IMR-90 (cell line): ENCODE measurements at regions not wholly inside any gene's neighbourhood (a gene's known extent, or its start where the extent isn't known, plus 50 kb on each side); places are given as distances from the start of the nearest gene placed in this dataset.

Experiments
- CEBPB ChIP-seq: IDR thresholded peaks from 2 replicates; pipeline ENCODE4 v1.6.1; 2012; ENCODE audit warnings: low read depth, low read length, improper control_type of control experiment
- CTCF ChIP-seq: conservative IDR thresholded peaks from 2 replicates; pipeline ENCODE4 v1.5.1; 2012; ENCODE audit warnings: mild to moderate bottlenecking, low read depth, low read length, improper control_type of control experiment
- ELK1 ChIP-seq: fragments of 150-350 bp; IDR thresholded peaks from 2 replicates; pipeline ENCODE4 v1.6.1; 2016; ENCODE audit warnings: low read depth, mild to moderate bottlenecking, low read length, moderate library complexity, borderline replicate concordance
- FOS ChIP-seq: fragments of 150-350 bp; IDR thresholded peaks from 2 replicates; pipeline ENCODE4 v1.6.1; 2016; ENCODE audit warnings: low read depth, low read length
- MAFK ChIP-seq: IDR thresholded peaks from 2 replicates; pipeline ENCODE4 v1.6.1; 2012; ENCODE audit warnings: low read depth, low read length, improper control_type of control experiment
- POLR2A ChIP-seq: IDR thresholded peaks from 2 replicates; pipeline ENCODE4 v1.6.1; 2012; ENCODE audit warnings: mild to moderate bottlenecking, low read depth, low read length
- RAD21 ChIP-seq: IDR thresholded peaks from 2 replicates; pipeline ENCODE4 v1.6.1; 2012; ENCODE audit warnings: low read length, improper control_type of control experiment
- RFX5 ChIP-seq: IDR thresholded peaks from 2 replicates; pipeline ENCODE4 v1.8.0; 2012; ENCODE audit warnings: low read depth, mild to moderate bottlenecking, low read length, moderate library complexity
- SMC3 ChIP-seq: fragments of 150-350 bp; IDR thresholded peaks from 2 replicates; pipeline ENCODE4 v1.6.1; 2016; ENCODE audit warnings: low read depth, mild to moderate bottlenecking, antibody characterized with exemption, low read length, moderate library complexity
- USF2 ChIP-seq: fragments of 150-350 bp; IDR thresholded peaks from 2 replicates; pipeline ENCODE4 v1.6.1; 2017; ENCODE audit warnings: mild to moderate bottlenecking, antibody characterized with exemption, low read length, low read depth

- TF ChIP-seq CTCF: no peak
- no peak for TF ChIP-seq CEBPB
- no peak for TF ChIP-seq USF2
- TF ChIP-seq MAFK: no peak
- no peak for TF ChIP-seq POLR2A
- no peak for TF ChIP-seq RFX5
- no peak for TF ChIP-seq RAD21
- no peak for TF ChIP-seq FOS
- no peak for TF ChIP-seq ELK1
- TF ChIP-seq SMC3: no peak
Measured at GRCh38 chr15:96019114-96019513, 311.4 kb upstream of the NR2F2 start.
